DMS 273 (cell line): ENCODE measurements at regions not wholly inside any gene's neighbourhood (a gene's known extent, or its start where the extent isn't known, plus 50 kb on each side); places are given as distances from the start of the nearest gene placed in this dataset.
A peak's percentile ranks its signal among the peaks of the same experiment; 100 is the strongest.
"Not testable (repeated sequence)": the region's sequence is repeated elsewhere in the genome, so short reads cannot be mapped to it uniquely, and the experiment has no call there.

Experiments used
- DNase-seq: peaks from one replicate; lab custom pipeline; 2025; ENCODE audit not compliant: unreplicated experiment; lab: John Stamatoyannopoulos, UW

DNA sequence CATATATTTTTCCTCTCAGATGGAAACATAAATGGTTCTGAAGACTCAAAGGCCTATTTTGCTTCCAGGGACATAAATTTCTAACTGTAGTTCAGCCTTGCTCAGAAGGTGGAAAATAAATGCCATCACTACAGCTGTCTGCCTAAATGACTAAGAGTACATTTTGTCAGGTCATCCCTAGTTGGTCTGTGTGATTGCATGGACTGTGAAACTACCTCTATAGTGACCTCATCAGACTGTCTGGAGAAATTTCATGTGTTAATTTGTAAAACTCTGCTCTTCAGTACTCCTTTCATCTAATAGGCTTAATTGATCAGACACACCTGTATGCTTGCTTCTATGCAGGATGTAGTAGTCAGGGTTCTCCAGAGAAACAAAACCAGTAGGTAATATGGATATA is 886.9 kb downstream of the AMY1C start:
- no peak for DNase-seq

DNA sequence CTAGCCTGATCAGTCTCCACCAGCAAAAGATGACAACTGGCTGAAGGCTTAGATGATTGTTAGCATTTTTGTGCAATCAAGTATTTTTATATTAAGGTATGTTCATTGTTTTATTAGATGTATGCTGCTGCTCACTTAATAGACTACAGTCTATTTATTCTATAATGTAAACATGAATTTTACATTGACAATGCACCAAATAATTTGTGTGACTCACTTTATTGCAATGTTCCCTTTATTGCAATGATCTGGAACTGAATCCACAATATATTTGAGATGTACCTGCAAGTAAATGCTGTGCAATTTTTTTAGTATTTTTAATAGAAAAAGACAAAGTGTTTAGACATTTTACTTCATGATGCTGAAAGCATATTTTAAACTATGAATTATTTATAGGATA is 896.5 kb downstream of the AMY1C start:
- DNase-seq = no peak

DNA sequence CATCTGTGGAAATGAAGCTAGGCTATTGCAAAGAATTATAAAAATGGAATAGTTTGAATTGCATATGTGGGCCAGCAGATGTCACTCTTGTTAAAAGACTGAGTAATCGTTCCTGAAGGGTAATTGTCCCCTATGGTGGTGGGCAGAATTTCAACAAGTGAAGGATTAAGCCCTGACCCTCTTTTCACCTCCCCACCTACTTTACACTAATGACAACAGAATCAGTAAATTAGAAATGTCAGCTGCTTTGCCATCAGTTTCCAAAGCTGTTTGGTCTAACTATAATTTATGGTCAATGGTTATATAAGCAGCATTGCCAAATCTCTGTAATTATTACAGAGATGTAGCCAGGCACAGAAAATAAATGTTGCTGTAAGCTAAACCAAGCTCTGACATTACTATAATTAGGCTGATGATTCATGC is 898.6 kb downstream of the AMY1C start:
- DNase-seq = peak; percentile 53

DNA sequence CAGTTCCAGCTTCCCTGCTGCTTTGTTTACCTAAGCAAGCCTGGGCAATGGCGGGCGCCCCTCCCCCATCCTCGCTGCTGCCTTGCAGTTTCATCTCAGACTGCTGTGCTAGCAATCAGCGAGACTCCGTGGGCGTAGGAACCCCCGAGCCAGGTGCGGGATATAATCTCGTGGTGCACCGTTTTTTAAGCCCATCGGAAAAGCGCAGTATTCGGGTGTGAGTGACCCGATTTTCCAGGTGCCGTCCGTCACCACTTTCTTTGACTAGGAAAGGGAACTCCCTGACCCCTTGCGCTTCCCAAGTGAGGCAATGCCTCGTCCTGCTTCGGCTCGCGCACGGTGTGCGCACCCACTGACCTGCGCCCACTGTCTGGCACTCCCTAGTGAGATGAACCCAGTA is 914.7 kb downstream of the AMY1C start:
- not testable (repeated sequence) for DNase-seq

DNA sequence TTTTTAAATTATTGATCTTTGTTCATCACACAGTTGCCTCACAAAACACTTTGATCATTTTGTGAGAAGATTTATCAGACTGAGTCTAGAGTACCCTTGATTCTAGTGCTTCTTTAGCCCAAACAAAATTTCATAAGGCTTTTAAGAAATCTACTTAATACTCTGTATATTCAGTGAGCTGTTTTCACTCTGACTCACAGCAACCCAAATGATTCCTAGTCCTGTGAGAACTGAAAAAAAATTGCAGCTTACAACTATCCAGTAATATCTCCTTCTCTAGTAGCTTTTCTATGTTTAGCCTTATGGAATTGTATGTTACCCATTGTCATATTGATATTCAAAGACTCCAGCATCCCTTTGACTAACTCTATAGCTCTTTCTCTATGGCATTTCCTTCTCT is 915.6 kb downstream of the AMY1C start:
- no peak for DNase-seq

DNA sequence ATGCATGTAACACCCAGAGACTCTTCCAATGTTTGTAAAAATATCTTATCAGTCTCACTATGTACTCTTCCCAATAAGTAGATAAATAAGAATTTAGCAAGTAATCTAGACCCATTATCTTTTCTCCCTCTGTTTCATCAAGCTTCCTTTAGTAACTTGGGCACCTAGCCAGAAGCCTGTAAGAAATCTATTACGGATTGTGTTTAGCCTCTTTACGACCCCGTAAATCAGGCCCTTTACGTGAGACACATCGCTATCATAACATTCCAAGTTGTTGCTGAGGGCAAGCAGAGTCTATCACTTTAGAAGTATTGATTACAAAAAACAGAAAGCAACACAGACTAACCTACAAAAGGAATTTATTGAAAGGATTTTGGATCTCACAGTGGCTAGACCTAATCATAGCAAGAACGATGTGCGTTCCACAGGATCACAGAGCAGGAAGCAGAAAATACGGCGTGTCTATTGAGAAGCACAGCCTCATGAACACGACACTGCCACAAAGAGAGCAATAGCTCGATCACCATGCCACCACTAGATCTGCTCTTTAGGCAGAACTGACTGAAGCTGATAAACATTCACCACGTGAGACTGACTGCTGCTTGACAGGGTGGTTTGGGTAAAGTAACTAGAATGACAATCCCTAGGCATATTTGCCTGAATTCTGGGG is 922.1 kb downstream of the AMY1C start:
- no peak for DNase-seq

DNA sequence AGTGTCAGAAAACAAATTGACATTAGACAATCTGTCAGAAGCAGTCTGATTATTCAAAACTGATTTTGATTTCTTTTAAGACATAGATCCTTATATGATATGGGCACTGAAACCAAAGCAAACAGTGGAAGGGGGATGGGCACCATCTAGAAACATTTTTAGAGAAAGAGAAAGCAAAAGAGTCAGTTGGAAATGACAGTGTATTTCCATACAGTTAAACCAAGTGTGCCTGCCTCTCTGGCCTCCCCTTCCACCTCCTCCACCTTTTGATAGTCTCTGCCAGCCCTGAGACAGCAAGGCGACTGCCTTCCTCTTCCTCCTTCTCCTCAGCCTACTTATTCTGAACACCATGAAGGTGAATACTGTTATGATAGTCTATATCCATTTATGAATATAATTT is 949.7 kb downstream of the AMY1C start:
- no peak for DNase-seq

DNA sequence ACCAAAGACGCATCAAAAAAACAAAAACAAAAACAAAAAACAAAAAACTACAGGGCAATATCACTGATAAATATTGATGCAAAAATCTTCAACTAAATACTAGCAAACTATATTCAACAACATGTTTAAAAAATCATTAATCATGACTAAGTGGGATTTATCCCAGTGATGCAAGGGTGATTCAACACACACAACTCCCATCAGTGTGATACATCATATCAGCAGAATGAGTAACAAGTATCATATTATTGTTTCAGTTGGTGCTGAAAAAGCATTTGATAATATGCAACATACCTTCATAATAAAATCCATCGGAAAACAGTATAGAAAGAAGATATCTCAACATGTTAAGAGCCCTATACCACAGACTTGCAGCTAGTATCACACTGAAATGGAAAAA is 953.0 kb downstream of the AMY1C start:
- DNase-seq = no peak

DNA sequence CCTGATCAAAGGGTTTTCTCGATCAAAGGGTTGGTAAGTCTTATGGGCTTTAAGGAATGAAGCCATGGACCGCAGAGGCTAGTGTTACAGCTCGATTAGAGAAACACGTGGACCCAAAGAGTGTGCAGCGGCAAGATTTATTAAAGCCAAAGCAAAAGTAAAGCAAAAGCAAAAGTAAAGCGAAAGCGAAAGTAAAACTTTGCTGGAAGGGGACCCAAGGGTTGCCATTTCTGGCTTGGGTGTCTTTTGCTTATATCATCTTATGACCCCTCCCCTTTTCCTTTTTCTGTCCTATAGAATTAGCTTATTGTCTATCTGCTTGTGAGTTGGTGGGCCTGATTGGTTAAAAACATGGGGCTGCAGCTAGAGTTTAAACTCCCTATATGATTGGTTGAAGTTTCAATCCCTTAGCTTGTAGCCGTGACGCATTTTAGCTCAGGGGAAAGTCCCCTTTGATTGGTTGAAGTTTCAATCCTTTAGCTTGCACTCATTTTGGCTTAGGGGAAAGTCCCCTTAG is 957.0 kb downstream of the AMY1C start:
- DNase-seq = peak; percentile 34

DNA sequence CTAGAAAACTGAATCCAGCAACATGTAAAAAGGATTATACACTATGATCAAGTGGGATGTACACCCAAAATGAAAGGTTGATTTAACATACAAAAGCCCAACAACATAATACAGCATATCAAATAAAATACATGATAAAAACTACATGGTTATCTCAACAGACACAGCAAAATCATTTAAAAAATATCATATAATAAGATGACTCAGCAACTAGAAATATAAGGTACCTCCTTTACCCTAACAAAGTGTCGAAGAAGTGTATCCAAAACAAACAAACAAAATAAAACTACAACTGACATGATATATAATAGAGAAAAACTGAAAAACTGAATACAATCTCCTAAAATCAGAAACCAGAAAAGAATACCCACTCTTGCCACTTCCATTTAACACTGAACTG is 969.1 kb downstream of the AMY1C start:
- no peak for DNase-seq

DNA sequence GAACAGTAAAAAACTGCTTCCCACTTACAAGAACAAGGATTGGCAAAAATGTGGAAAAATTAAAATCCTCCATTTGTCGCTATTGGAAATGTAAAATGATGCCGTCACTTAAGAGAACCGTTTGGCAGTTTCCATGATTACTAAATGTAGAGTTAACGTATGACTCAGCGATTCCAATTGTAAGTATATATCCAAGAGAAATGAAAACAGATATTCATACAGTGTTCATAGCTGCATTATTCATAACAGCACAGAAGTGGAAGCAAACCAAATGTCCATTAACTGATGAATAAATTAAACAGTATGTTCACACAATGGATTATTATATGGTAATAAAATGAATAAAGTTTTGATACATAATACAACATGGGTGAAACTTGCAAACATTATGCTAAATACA is 971.0 kb downstream of the AMY1C start:
- DNase-seq = no peak

DNA sequence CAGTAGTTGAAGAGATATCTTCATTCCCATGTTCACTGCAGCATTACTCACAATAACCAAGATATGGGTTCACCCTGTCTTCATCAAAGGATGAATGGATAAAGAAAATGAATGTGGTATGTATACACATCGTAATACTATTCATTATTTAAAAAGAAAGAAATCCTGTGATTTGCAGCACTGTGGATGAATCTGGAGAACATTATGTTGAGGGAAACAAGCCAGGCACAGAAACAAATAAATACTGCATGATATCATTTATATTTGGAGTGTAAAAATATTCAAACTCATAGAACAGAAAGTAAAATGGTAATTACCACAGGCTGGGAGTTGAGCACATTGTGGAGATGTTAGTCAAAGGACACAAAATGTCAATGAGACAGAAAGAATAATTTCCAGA is 977.2 kb downstream of the AMY1C start:
- no peak for DNase-seq

DNA sequence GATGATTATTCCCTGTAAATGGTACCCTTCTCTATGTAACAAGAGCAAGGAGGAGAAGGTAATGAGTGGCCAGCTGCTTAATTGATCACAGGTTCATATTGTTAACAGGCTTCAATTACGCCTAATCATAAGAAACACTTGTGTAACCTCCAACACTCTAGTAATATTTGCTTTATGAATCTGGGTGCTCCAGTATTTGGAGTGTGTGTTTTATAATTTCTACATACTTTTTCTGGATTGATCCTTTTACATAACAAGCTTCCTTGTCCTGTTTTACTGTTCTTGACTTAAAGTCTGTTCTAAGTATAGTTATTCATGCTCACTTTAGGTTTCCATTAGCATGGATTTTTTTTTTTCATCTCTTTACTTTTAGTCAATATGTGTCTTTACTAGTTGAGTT is 984.2 kb downstream of the AMY1C start:
- no peak for DNase-seq

DNA sequence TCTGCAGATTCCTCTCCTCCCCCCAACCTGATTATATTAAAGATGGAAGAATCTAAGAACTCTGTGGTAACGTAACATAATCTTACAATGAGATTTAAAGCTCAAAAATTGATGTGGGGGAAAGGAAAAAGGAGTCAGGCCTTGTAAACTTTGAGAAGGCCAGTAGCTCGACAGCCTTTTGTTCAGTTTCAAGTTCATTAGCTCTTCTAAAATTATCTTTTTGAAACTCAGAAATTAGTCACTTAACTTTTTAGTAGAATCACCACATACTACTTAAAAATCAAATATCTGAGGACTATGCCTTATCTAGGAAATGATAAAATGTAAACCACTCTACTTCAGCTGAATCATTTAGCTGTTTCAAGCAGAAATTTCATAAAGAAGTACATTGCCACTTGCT is 996.2 kb downstream of the AMY1C start:
- DNase-seq = no peak

DNA sequence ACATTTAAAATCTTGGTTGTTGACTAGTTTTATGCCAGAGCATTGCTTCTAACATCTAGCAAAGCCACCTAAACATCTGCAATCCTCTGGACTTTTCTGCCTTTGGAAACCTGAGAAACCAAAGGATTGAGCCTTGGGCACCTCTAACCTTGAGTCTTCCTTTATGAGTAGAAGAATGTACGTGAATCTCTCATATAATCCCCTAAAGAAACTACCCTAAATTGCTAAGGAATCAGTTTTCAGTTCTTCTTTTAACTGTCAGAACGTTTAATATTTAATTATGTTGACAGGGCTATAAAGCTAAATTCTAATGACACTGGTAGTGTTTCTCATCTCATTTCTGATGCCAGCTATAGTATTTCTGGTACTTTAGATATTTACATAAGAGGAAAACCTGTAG is 997.3 kb downstream of the AMY1C start:
- DNase-seq = no peak

DNA sequence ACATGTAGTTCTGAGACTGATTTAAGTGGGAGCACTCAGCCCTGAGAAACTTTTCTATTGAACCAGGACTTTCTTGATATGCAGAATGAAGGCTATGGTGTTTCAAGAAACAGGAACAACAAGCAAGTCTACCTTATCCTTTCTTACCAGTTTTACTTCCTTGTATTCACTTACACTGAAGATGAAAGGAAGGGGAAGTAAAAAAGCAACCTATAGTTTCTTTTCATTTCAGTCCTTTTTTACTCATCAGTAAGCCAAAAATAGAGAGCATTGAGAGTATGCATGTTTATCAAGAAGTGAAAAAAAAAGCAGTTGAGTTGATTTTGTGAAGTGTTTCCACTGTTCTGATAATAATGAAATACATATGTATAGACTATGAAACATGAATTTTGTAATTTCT is 1010.3 kb downstream of the AMY1C start:
- no peak for DNase-seq

DNA sequence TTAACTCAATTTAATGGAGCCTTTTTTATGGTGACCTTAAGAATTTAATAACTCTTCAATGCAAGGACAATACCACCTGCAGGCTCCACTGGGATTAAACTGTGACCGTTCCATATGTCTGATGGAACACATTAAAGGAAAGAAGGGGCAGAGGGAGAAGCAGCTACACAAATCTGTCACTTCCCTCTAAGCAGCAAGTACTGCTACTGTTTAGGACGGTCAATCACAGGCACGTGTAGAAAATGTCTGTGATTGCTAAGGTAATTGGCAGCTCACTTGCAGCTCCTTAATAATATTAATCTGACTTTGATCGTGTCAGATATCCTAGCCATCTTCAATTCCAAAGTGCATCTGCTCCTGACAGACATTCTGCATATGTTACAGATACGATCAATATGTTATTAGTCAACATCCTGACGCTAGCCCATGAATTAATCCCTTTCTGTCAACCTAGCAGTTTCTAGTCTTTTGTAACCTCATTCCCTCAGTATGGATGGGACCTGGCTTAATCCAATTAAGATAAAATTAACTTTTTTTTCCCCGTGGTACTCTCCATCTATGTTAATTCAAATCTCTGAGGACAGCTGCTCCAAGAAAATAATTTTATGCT is 1012.4 kb downstream of the AMY1C start:
- DNase-seq = no peak

DNA sequence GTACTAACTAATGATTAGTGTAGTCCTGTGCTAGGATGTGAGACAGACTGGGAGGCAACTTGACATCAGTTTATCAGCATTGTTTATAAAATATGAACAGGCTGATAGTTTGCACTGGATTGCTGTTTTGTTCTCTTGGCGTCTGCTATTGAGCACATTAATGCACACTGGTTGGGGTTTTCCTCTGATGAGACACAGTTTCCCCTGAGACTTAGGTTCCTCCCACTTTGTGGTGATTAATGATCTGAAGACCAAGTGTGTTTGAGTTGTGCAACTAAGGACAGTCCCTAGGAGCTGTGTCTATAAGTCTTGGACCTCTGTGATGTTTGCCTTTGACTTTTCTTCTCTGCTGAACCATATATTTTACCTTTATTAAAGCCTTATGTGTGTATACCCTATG is 1015.4 kb downstream of the AMY1C start:
- DNase-seq = no peak

DNA sequence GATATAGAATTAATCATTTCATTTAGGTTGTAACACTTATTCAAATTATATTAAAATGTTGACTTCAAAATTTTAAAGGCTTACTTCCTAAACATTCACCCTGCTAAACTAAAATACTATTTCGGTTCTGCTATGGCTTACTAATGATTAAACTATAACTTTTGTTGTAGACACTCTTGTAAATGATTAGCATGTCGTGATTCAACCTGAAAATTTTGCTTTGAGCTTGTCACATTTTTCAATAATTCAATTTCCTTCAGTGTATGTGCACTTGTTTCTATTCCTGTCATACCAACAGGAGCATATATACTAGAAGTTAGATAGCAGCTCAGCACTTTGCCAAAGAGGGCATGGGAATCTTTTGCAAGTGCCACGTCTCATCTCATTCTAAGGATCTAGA is 1018.8 kb downstream of the AMY1C start:
- no peak for DNase-seq

DNA sequence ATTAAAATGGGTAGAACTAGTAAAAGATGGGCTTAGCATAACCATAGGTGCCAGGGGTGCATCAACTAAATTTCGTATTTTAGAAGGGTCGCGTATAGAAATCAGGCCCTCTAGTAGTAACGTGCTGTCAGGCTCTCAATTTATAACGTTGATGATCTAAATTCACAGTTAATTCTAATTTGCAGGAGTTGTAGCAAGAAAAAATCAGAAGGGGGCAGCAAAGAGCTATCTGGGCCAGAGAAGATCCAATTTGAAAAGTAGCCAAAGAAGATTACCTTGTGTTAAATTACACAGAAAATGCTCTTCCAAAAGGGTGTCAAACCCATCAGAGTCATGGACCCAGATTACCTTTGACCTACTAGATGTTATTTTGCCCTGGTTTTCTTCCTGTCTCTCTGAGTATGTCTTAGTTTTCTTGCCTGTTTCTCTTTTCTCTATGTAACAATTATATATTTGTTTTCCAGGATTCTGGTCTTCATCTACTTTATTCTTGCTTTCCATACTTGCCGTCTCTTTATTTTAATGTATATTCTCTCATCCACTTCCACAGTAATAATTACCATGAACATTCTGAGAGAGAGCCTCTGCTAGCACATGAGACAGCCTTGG is 1030.9 kb downstream of the AMY1C start:
- peak; percentile 55 for DNase-seq

DNA sequence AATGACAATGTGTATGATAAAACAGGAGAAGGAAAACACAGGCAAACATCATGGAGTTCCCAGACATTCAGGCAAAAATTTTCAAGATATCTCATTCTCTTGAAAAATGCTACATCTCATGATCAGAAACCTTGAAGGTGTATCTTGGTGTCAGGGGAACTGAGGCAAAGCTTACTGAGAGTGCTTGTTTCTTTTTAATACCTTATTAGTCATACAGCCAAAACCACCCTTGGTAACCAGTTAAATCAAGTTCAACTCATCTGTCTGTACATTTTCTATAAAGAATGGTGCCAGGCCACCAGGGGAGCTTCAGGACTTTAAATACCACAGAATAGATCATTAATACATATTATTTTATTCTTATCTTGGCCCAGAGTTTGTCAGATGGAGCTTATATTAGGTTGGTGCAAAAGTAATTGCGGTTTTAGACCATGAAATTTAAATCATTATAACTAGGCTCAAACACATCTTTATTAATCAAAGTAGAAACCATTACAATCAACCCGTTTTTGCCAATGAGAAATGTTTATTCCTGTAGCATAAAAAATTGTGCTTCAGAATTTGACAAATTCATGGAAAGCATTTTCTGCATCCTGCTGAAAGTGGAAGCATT is 1036.0 kb downstream of the AMY1C start:
- no peak for DNase-seq

DNA sequence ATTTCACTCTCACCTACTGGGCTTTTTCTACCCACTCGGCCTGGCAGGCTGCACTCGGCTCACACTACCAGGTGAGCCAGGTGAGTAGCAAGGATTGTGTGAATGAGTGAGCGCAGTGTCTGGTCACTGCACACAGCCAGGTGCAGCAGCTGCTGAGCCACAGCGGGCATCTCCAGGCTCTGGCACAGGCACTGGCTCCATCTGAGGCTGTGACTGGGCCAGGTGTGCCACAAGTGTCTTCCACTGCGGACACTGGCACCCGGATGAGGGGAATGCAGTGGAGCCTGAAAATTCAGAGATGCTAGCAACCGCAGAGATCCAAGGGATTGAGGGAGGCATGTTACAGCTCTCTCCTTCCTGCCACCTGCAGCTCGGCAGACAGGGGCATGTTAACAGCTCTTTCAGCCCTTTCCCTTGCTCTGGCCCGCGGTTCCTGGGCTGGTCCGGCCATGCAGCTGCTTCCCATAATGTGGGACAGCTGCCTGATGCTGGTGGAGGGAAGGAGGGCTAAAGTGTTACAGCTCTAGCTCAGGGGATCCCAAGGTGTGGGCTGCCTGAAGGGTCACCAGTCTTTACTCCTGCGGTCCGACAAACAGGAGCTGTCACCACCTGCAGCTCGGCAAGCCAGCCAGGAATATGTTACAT is 1038.3 kb downstream of the AMY1C start:
- no peak for DNase-seq
